Endodermal cell (in vitro differentiated cells): ENCODE measurements at regions not wholly inside any gene's neighbourhood (a gene's known extent, or its start where the extent isn't known, plus 50 kb on each side); places are given as distances from the start of the nearest gene placed in this dataset.

Experiments used
- DNase-seq: peaks from one replicate; pipeline ENCODE4 v3.0.0-alpha.2; 2017
- H3K27ac ChIP-seq: 2 replicates; pipeline ENCODE4 v1.5.1; 2013; ENCODE audit warnings: mild to moderate bottlenecking, low read depth, low read length, moderate library complexity
- H3K27me3 ChIP-seq: 2 replicates; pipeline ENCODE4 v1.6.1; 2013; ENCODE audit warnings: mild to moderate bottlenecking, low read length, moderate library complexity; ENCODE audit not compliant: insufficient read depth, control insufficient read depth, poor library complexity, severe bottlenecking
- H3K36me3 ChIP-seq: 2 replicates; pipeline ENCODE4 v1.7.0; 2013; ENCODE audit warnings: mild to moderate bottlenecking, low read length, moderate library complexity; ENCODE audit not compliant: control insufficient read depth, insufficient read depth
- H3K4me1 ChIP-seq: one replicate; pipeline ENCODE4 v1.7.0; 2013; ENCODE audit warnings: low read length; ENCODE audit not compliant: control insufficient read depth, insufficient read depth
- H3K4me3 ChIP-seq: 2 replicates; pipeline ENCODE4 v1.5.1; 2013; ENCODE audit warnings: mild to moderate bottlenecking, low read length, moderate library complexity
- H3K9ac ChIP-seq: 2 replicates; pipeline ENCODE4 v1.6.1; 2013; ENCODE audit warnings: mild to moderate bottlenecking, low read length, moderate library complexity; ENCODE audit not compliant: poor library complexity, severe bottlenecking; ENCODE audit errors: extremely low read depth
- H3K9me3 ChIP-seq: 2 replicates; pipeline ENCODE4 v1.6.1; 2013; ENCODE audit warnings: mild to moderate bottlenecking, low read length, moderate library complexity; ENCODE audit not compliant: control insufficient read depth
- H3K27ac Mint-ChIP-seq: 2 replicates; pipeline ENCODE4 v1.8.0; 2020; ENCODE audit warnings: mixed read lengths
- H3K27me3 Mint-ChIP-seq: 2 replicates; pipeline ENCODE4 v1.8.0; 2021; ENCODE audit warnings: mild to moderate bottlenecking, mixed read lengths; ENCODE audit not compliant: insufficient read depth
- H3K36me3 Mint-ChIP-seq: 2 replicates; pipeline ENCODE4 v1.8.0; 2020; ENCODE audit warnings: low read depth, mixed read lengths
- H3K4me1 Mint-ChIP-seq: 2 replicates; pipeline ENCODE4 v1.8.0; 2020; ENCODE audit warnings: mixed read lengths
- H3K4me3 Mint-ChIP-seq: 2 replicates; pipeline ENCODE4 v1.8.0; 2020; ENCODE audit warnings: mild to moderate bottlenecking, moderate library complexity, mixed read lengths
- H3K9me3 Mint-ChIP-seq: 2 replicates; pipeline ENCODE4 v1.8.0; 2020; ENCODE audit warnings: mild to moderate bottlenecking, mixed read lengths
- CTCF ChIP-seq: fragments of 200-600 bp; sonication (generic); conservative IDR thresholded peaks from 2 replicates; pipeline ENCODE4 v1.5.0; 2021; ENCODE audit warnings: antibody characterized with exemption, mild to moderate bottlenecking
- WGBS, 2 experiments: methylation state at CpG; one replicate each; pipeline versions ENCODE4 v1.1.5 to v1.1.7; 2013; ENCODE audit warnings: missing lambda C conversion rate in 2 of 2, mixed read lengths in 1 of 2; ENCODE audit not compliant: insufficient coverage in 1 of 2, insufficient read length in 1 of 2; 5-methylcytosine and 5-hydroxymethylcytosine counted together

DNA sequence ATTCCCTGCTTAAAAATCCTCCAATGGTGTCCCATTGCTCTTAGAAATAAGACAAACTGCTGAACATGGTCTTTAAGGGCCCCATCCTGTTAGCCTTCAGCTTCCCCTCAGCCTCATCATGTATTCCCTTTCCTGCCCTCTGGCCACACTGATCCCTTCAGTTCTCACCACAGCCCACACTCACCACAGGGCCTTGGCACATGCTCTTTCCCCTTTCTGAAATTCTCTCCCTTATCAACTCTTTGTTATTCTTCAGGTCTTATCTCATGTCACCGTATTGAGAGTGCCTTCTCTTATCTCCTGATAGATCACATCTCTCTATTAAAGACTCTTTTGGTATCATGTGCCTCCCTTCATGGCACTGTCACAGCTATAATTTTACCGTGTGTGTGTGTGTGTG is 167.8 kb upstream of the MPPED2 start:
- no peaks in the 10 kb centered on the region for H3K36me3 ChIP-seq
- no peaks in the 10 kb centered on the region for H3K9me3 Mint-ChIP-seq
- H3K27me3 ChIP-seq: no peaks in the 10 kb centered on the region
- no peak for DNase-seq
- TF ChIP-seq CTCF: no peak
- H3K27ac ChIP-seq: no peak overlapping the region
- H3K4me1 ChIP-seq: no peaks in the 10 kb centered on the region
- H3K36me3 Mint-ChIP-seq: no peaks in the 10 kb centered on the region
- H3K27me3 Mint-ChIP-seq: no peaks in the 10 kb centered on the region
- H3K4me3 ChIP-seq: no peak overlapping the region
- 73% methylated on average over 1 of the region's 2 CpGs; no CpG with 5 or more reads in 1 of the 2 experiments for WGBS, 2 experiments
- H3K27ac Mint-ChIP-seq: no peak overlapping the region
- H3K4me3 Mint-ChIP-seq: no peak overlapping the region
- H3K4me1 Mint-ChIP-seq: peaks cover 12% of the 10 kb centered on the region
- H3K9ac ChIP-seq: no peak overlapping the region
- H3K9me3 ChIP-seq: no peaks in the 10 kb centered on the region

GRCh38 chr11:30753504-30753903 is 167.4 kb upstream of the MPPED2 start:
- TF ChIP-seq CTCF: no peak
- Histone ChIP-seq H3K4me1 (no peaks in the 10 kb centered on the region), H3K27me3 (no peaks in the 10 kb centered on the region), H3K27ac (no peak overlapping the region), H3K4me3 (no peak overlapping the region), H3K9me3 (no peaks in the 10 kb centered on the region), H3K36me3 (no peaks in the 10 kb centered on the region), H3K9ac (no peak overlapping the region)
- H3K36me3 Mint-ChIP-seq: no peaks in the 10 kb centered on the region
- H3K4me3 Mint-ChIP-seq: no peak overlapping the region
- H3K9me3 Mint-ChIP-seq: no peaks in the 10 kb centered on the region
- WGBS, 2 experiments: 92 to 100% methylated on average over 2 to 5 of the region's 5 CpGs
- peaks cover 14% of the 10 kb centered on the region for H3K4me1 Mint-ChIP-seq
- no peak for DNase-seq
- no peaks in the 10 kb centered on the region for H3K27me3 Mint-ChIP-seq
- no peak overlapping the region for H3K27ac Mint-ChIP-seq

- Histone ChIP-seq H3K9me3 (no peaks in the 10 kb centered on the region), H3K4me3 (no peak overlapping the region), H3K27me3 (no peaks in the 10 kb centered on the region), H3K36me3 (no peaks in the 10 kb centered on the region), H3K4me1 (no peaks in the 10 kb centered on the region), H3K27ac (no peak overlapping the region), H3K9ac (no peak overlapping the region)
- Mint-ChIP-seq H3K36me3 (no peaks in the 10 kb centered on the region), H3K4me3 (no peak overlapping the region), H3K4me1 (peaks cover 14% of the 10 kb centered on the region), H3K27ac (no peak overlapping the region), H3K9me3 (no peaks in the 10 kb centered on the region), H3K27me3 (no peaks in the 10 kb centered on the region)
- no peak for DNase-seq
- 37% methylated on average over 2 of the region's 2 CpGs; no CpG with 5 or more reads in 1 of the 2 experiments for WGBS, 2 experiments
- TF ChIP-seq CTCF: no peak
Observed at GRCh38 chr11:30749268-30749667, 163.1 kb upstream of the MPPED2 start.
